ENCODE measurements at regions not wholly inside any gene's neighbourhood (a gene's known extent, or its start where the extent isn't known, plus 50 kb on each side); places are given as distances from the start of the nearest gene placed in this dataset.
"Not testable (repeated sequence)": the region's sequence is repeated elsewhere in the genome, so short reads cannot be mapped to it uniquely, and the experiment has no call there.

DNA sequence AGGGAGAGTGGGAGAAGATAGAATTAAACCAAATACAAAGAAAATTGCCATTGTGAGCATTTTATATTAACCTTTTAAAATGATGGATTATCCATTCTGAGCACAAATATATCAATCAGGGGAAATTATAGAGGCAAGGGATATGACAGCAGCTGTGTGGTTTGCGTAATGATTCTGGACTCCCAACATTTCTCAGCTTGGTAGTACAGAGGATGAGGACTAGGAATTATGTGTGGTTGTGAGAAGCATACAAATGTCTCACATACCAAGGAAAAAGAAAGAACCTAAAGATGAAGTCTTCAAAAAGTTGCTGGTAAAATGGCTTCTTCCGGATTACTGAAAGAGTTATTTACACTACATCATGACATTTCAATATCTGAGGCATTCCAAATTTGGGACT is 674.6 kb upstream of the NR3C2 start:
- DNase-seq = no peak

DNA sequence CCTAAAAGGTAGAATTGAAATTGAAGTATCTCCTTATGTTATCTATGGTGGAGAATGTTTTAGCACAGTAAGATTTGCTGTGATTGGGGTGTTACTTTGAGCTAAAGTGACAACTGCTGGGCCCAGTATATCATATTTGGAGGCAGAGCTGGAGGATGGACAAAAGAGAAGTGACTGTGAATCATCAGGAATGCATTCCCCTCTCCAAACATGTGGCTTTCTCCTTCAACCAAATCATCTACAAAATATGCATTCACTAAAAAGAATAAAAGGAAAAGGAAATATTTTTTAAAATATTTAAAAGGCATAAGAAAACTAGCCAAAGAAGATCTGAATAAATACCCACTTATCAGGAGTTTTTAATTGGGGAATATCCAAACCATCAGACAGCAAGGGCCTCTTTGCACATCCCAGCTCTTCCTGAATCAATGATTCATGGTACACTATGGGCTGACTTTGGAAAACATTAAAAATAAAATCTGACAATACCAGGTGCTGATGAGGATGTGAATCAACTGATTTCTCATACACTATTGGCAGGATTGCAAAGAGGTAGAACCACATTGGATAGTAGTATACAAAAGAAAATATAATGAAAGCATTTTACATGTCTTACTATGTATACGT is 671.7 kb upstream of the NR3C2 start:
- DNase-seq = no peak

DNA sequence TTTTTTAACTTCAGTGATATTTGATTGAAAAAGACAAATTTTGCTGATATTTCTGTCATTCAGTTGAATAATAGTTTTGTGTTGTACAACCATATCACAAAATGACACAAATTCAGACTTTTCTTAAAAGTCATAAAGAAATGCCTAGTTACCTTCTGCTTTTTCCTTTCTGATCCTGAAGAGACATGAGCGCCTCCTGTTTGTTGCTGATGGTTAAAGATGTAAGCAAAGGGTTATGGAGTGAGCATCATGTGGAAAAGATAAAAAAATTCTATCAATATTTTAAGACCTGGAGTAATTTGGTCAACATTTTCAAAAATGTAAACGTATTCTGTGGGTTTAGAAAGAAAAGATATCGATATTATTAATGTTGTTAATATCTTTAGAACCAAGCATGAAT is 669.9 kb upstream of the NR3C2 start:
- no peak for DNase-seq

DNA sequence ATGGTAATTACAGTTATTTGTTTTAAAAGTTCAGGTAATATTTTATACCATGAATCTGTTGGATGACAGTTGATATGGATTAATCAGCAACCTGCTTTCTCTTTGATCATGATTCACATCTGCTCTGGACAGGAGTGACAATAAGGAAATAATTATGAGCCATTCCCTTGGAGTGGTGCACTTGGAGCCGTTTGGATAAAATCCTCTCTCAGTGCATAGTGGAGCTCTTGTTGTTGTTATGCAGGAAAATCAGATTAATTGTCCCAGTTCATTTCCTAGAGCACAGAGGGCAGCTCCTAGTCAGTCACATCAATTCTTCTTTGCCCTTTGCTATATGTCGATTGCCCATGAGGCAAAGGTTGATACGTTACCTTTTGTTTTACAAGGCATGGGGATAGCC is 668.3 kb upstream of the NR3C2 start:
- no peak for DNase-seq

DNA sequence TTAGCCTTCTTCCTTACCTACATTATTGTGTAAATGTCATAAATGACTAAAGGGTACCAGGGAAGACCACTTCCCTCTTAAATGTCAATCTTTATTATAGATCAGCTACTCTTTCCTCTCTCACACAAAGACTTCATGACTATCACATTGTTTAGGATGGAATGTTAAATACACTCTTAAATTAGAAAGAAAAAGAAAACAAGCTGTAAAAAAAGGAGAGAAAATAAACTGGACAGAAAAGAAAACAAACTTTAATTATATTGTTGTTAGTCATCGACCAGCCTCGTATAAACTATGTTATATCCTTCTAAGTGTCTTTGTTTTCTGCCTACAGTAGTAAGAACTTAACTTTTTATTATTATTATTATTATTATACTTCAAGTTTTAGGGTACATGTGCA is 666.4 kb upstream of the NR3C2 start:
- no peak for DNase-seq

DNA sequence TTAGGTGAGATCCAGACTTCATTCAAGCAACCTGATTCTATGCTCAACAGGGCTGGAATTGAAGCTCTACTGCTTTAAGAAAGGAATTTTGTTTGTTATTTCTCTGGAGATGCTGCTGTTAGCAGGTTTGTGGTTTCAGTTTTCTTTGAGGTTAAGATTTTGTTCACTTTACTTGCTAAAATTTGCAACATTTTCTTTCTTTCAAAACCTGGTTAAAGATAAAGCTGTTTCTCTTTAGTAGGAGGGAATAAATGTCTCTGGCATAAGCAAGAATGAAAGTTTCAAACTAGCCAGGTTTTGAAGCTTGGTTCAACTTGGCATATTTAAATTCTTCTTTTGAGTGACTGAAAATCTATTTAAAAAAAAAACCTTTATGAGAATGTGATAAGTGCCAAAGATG is 660.6 kb upstream of the NR3C2 start:
- DNase-seq = no peak

DNA sequence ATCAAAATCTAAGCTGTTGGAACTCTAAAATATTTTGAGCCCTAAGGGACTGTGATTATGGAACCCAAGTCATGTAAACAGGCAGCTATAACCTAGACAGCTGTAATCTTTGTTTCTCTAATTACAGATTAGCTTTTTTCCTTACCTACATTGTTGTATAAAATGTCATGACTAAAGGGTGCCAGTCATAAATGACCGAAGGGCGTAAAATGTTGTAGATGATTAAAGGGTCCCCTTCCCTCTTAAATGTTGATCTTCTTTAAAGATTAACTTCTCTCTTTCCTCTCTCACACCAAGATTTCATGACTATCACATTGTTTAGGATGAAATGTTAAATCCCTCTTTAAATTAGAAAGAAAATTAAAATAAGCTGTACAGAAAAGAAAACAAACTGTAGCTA is 659.4 kb upstream of the NR3C2 start:
- DNase-seq = no peak

DNA sequence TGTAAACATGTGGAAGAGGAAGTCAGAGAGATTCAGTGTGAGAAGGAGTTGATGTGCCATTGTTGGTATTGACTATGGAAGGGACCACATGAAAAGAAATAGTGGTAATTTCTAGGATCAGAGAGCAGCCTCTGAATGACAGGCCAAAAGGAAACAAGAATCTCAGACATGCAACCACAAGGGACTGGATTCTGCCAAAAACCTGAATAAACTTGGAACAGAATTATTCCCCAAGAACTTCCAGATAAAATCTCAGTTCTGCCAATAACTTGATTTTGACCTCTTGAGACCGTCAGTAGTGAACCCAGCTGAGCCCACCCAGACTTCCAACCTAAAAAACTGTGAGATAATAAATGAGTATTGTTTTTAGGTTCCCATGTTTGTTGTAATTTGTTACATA is 653.6 kb upstream of the NR3C2 start:
- no peak for DNase-seq

DNA sequence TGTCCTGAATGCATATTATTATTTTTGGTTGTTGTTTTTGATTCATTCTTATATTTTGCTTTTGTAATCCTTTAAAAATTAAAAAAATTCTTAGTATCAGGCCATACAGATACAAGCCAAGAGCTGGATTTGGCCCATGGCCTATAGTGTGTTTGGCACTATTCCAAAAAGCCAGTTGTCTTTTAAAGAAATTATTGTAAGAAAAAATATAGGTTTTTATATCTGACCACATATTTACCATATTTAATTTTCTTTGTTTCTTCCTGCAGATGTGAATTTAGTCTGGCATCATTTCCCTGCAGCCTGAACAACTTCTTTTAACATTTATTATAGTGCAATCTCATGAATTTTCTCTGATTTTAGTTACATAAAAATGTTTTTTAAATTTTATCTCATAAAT is 652.8 kb upstream of the NR3C2 start:
- DNase-seq = no peak

DNA sequence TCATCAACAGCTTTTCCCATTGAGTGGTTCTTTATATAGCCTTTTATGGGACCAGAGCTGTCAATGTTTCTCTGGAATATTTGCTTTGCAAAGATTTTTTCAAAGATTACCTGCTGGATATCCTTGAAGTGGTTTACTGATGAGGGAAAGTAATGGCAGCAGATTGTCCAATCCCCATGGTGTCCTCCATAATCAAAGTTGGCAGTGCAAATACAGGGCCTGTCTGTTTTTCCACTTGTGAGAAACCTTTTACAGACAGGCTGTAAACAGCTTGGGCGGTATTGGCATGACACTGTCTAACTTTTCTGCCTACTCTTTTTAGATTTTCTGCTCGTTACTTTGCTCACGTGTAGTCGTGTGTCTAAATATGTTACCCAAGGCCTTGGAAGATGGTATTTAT is 641.9 kb upstream of the NR3C2 start:
- DNase-seq = no peak

DNA sequence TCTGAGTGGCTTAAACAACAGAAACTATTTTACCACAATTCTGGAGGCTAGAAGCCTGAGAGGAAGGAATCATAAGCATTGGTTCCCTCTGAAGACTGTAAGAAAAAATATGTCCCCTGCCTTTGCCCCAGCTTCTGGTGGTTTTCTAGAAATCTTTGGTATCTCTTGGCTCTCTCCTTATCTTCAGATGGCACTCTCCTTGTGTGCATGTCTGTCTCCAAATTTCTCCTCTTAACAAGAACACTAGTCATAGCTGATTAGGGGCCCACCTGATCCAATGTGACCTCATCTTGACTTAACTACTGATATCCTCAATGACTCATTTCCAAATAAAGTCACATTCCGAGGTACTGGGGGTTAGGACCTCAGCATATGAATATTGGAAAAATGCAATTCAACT is 635.0 kb upstream of the NR3C2 start:
- no peak for DNase-seq

DNA sequence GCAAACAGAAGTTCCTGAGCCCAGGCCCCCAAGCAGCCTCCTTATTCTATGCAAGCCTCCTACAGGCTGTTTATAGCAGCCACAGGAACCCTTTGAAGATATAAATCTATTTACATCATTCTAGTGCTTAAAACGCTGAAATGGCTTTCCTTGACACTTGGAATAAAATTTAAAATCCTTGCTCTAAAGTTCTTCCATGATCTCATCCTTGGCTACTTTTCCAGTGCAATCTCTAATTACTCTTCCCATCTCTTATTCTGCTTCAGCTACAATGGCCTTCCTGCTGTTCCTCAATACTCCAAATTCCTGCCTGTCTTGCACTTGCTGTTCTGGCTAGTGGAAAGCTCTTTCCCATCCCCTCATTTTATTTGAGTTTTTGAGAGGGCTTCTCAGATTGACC is 634.2 kb upstream of the NR3C2 start:
- no peak for DNase-seq

DNA sequence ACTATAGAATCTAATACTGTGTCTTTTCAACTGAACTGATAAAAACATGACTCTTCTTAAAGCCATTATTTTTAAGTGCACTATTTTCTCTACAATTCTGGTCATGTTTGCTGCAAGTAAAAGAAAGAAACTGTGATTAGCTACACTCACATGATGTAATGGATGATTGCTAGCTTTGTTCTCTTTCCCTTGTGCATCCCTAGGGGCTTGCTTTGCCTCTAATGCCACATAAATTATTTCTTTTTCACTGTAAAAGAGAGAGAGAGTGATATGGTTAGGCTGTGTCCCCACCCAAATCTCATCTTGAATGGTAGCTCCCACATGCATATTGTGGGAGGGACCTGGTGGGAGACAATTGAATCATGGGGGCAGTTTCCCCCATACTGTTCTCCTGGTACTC is 630.2 kb upstream of the NR3C2 start:
- no peak for DNase-seq

DNA sequence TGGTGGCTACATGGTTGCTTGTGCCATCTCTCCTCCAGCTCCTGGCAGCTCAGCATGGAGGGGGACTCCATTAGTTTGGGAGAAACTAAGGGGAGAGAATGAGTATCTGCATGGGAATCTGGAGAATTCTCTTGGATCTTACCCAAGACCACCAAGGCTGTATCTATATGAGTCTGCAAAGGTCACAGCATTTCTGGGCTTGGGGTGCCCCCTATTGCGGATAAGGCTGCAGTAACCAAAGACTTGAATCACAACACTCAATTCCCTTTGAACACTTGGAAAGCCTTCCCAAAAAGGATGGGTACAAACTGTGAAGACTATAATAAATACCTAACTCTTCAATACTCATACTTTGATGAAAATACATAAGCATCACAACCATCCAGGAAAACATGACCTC is 623.5 kb upstream of the NR3C2 start:
- no peak for DNase-seq

DNA sequence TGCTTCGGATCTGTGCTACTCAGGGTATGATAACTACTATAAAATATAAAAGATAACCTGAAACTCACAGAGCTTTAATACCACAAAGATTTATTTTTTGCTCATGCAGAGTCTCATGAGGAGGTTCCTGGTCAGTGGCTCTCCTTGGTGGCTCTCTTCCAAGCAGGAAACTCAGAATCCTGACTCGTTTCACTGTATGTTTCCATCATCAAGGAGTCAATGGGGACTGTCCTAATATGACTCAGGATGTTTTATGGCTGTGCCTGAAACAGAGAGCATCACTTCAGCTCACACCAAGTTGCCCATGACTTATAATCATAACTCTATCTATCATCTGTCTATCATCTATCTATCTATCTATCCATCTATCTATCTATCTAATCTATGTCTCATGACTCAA is 620.8 kb upstream of the NR3C2 start:
- no peak for DNase-seq

DNA sequence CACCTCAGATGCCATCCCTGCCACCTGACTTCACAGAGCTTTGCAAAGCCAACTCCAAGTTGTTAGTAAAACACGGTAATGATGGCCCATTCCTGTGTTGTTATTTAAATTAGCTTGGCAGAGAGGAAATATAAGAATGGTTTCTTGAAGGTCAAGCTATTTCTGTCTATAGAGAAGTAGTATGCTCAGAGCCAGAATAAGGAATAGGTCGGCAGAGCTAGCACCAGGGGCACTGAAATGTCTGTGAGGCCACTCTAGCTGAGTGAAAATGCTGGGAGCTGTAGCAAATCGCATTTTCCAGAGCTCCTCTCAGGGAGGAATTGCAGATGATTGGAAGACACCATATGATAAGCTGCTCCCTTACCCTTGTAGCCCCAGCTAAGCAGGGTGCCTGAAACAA is 615.4 kb upstream of the NR3C2 start:
- DNase-seq = no peak

DNA sequence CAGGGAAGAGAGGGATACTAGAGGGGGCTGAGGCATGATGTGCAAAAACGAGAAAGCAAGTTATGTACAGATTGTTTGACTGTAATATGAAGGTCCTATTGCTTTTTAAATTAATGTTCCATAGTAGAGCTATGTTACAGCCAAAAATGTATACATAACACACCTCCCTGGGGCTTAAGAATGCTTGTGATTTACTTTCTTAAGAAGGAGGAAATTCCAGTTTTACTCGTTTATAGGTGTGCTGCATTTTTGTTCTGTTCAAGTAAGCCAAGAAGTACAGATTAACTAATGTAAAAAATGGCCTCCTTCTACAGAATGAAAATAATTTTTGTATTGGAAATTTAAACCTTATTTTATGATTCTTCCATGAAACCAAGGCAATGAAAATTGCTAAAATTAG is 614.4 kb upstream of the NR3C2 start:
- no peak for DNase-seq

DNA sequence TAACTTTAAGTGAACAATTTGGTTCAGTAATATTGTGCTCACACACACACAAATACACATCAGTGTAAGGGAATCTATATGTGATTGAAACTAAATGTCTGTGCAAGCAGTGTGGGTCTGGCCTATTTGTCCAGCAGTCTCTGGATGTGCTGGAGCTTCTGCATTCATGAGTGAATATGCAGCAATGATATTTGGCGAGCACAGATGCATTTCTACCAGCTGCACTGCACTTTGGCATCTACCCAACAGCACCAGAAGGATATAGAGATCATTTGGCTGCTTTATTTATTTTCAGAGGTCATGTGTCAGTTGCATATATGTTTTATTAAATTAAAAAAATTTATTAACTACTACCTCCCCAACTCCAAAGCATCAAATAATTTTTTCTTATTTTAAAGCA is 613.4 kb upstream of the NR3C2 start:
- no peak for DNase-seq

DNA sequence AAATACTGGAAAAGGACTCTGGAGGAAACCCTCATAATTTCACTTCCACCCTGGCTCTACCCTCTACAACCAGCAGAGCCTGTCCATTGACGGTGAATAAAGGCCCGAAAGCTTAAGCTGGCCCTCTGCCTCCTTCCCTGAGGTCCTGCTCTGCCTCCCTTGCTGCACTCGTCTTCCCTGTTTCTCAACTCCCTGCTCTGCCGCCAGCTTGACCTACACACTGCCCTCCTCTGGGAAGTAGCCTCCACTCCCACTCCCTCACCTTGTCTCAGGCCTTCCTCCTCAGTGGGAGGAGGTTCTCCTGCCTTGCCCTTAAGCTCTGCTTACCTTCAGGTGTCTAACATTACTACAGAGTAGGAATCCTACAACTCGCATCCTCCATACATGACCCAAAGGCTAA is 608.6 kb upstream of the NR3C2 start:
- DNase-seq = no peak

DNA sequence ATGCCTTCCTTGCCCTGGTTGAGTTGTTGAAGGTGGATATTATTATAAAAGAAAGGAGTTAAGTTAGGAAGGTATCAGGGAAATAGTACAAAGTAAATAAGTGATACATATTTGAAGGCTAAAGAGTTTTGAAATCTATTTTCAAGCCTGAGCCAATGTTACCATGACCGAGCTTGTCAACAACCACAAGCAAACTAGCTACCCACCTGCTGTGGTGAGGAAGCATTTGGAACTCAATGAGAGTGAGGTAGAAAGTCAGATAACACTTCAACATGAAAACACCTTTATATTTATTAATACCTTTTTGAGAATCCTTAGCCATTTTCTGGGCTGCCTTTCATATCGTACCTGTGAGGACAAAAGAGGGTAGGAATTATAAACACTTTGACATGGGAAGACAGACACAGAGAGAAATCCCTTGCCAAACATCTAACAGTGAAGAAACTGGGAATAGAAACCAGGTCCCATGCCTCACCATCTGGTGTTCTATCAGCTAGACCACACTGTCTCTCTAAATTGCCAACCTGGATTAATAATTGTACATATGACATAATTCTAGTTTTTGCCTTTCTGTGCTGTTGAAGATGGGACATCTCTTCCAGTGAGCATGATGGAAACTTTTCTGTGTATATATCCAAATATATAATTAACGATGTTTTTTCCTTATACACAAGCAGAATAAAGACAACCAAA is 606.4 kb upstream of the NR3C2 start:
- no peak for DNase-seq

DNA sequence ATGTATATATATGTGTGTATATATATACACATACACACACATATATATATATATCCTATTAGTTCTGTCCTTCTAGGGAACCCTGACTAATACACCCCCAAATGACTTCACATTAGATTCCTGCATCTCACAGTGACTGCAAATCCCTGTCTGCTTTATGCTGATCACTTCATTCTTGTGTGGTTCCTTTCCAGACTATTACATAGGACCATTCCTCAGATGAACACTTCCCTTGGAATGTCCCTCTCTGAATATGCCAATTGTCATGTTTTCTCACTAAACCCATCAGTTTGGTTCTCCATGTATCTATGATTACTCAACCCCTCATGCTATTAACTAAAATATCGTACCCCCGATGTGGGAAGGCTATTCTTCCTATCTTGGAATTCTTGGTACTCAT is 605.2 kb upstream of the NR3C2 start:
- no peak for DNase-seq

DNA sequence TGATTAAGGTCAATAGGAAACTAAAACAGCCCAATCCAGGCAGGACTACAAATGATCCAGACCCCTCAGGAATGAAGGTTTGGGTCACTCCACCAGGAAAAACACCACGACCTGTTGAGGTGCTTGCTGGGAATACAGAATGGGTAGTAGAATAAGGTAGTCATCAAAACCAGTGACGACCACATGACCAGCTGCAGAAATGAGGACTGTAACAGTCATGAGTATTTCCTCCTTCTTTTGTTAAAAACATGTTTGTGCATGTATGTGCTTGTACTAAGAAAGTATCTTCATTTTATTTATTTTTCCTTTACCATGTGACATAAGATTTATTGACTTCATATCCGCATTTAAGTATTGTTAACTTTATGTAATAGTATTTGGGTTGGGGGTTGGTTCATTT is 603.5 kb upstream of the NR3C2 start:
- DNase-seq = no peak

DNA sequence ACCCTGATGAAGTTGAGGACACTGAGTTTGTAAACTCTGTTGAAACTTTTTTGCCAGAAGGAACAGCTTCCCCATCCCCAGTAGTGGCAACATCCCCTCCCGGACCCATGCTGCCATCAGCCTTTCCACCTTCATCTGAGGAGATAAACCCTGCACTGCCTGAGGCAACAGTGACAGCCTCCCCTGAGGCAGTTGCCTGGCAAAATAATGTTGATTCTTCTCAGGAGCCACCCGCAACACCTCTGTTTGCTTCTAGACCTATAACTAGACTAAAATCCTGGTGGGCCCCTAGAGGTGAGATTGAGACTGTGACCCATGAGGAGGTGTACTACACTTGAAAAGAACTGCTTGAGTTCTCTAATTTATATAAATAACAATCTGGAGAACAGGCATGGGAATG is 597.6 kb upstream of the NR3C2 start:
- DNase-seq = not testable (repeated sequence)

DNA sequence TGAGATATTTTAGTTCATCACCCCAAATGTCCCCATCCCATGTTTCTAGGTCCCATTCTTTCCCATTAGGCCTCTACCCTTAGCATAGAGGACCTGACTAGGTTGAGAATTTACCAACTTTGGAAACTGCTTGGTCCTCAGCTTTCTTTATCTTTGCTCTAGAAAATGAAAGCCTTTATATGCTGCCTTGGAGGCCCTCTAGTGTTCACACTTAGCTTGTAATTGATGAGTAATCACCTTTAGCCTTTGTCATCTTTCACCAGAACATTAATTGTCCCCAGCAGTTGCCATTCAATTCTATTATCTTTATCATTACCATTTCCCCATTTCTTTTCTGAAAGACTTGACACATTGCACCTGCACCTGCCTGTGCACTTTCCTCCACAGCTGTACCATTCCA is 589.2 kb upstream of the NR3C2 start:
- no peak for DNase-seq

DNA sequence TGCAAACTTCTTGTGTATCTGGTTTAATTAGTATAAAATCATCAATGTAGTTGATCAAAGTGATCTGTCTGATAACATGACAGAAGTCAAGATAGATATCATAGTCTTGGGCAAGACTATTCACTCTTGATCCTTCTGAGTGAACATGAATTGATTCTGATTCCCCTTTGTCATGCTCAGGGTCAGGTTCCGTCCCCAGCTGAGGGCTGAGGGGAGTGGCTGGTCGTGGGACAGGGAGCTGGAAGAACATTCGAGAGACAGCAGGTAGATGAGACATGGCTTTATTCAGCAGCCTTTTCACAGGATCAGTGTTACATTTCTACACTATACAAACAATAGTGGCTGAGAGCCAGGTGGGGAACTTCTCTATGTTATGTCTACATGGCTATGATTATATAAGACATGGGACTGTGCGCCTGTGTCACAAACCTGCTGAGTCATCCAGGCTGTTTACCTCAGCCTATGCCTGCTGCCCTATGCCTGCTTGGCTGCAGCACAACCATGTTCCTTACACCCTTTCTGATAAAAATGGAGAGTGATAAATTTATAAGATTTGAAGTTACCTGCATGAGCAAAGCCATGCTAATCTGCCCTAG is 586.9 kb upstream of the NR3C2 start:
- DNase-seq = no peak
